H9 (cell line): ENCODE measurements at regions not wholly inside any gene's neighbourhood (a gene's known extent, or its start where the extent isn't known, plus 50 kb on each side); places are given as distances from the start of the nearest gene placed in this dataset.
"Not testable (repeated sequence)": the region's sequence is repeated elsewhere in the genome, so short reads cannot be mapped to it uniquely, and the experiment has no call there.

ENCODE experiments used
- DNase-seq: peaks from one replicate; pipeline ENCODE4 v3.0.0-alpha.2; 2017
- H2AFZ ChIP-seq: one replicate; pipeline ENCODE4 v1.6.1; 2013; ENCODE audit warnings: mild to moderate bottlenecking, low read length, control low read depth, moderate library complexity
- H2AK5ac ChIP-seq: 2 replicates; pipeline ENCODE4 v1.6.1; 2013; ENCODE audit warnings: low read length, control low read depth, mixed read lengths; ENCODE audit not compliant: insufficient read length
- H2BK120ac ChIP-seq: one replicate; pipeline ENCODE4 v1.6.1; 2013; ENCODE audit warnings: low read depth, mild to moderate bottlenecking, low read length, control low read depth, inconsistent platforms; ENCODE audit not compliant: poor library complexity, severe bottlenecking
- H2BK12ac ChIP-seq: 2 replicates; pipeline ENCODE4 v1.6.1; 2013; ENCODE audit warnings: low read length, control low read depth, mixed read lengths, low read depth; ENCODE audit not compliant: insufficient read length
- H2BK15ac ChIP-seq: 2 replicates; pipeline ENCODE4 v1.6.1; 2013; ENCODE audit warnings: low read depth, low read length, control low read depth
- H2BK20ac ChIP-seq: one replicate; pipeline ENCODE4 v1.6.1; 2013; ENCODE audit warnings: low read depth, mild to moderate bottlenecking, low read length, control low read depth, inconsistent platforms; ENCODE audit not compliant: poor library complexity, severe bottlenecking
- H2BK5ac ChIP-seq: 2 replicates; pipeline ENCODE4 v1.6.1; 2013; ENCODE audit warnings: low read length, control low read depth, mixed read lengths; ENCODE audit not compliant: insufficient read length
- H3K14ac ChIP-seq: 2 replicates; pipeline ENCODE4 v1.6.1; 2013; ENCODE audit warnings: low read length, control low read depth; ENCODE audit not compliant: insufficient read depth
- H3K18ac ChIP-seq: 2 replicates; pipeline ENCODE4 v1.6.1; 2013; ENCODE audit warnings: low read depth, mild to moderate bottlenecking, mixed read lengths, low read length, control low read depth; ENCODE audit not compliant: insufficient read length
- H3K23ac ChIP-seq: 2 replicates; pipeline ENCODE4 v1.6.1; 2013; ENCODE audit warnings: low read length, control low read depth, mixed read lengths, low read depth; ENCODE audit not compliant: insufficient read length
- H3K23me2 ChIP-seq: 2 replicates; pipeline ENCODE4 v1.6.1; 2013; ENCODE audit warnings: low read depth, mild to moderate bottlenecking, mixed read lengths, low read length, control low read depth; ENCODE audit not compliant: insufficient read length, poor library complexity, severe bottlenecking
- H3K27ac ChIP-seq: 2 replicates; pipeline ENCODE4 v1.5.1; 2013; ENCODE audit warnings: low read length, control low read depth, mixed read lengths, low read depth; ENCODE audit not compliant: insufficient read length
- H3K27me3 ChIP-seq: 2 replicates; pipeline ENCODE4 v1.6.1; 2013; ENCODE audit warnings: low read length, control low read depth, inconsistent platforms; ENCODE audit not compliant: insufficient read depth
- H3K4ac ChIP-seq: 2 replicates; pipeline ENCODE4 v1.6.1; 2013; ENCODE audit warnings: low read depth, mild to moderate bottlenecking, control low read depth, inconsistent platforms, low read length, moderate library complexity
- H3K4me1 ChIP-seq: 2 replicates; pipeline ENCODE4 v1.6.1; 2013; ENCODE audit warnings: low read length, control low read depth, inconsistent platforms; ENCODE audit not compliant: insufficient read depth
- H3K4me2 ChIP-seq: 2 replicates; pipeline ENCODE4 v1.6.1; 2013; ENCODE audit warnings: low read length, control low read depth, mixed read lengths; ENCODE audit not compliant: insufficient read length, insufficient read depth
- H3K56ac ChIP-seq: 2 replicates; pipeline ENCODE4 v1.6.1; 2013; ENCODE audit warnings: low read depth, mild to moderate bottlenecking, mixed read lengths, low read length, control low read depth; ENCODE audit not compliant: insufficient read length
- H3K79me1 ChIP-seq: 2 replicates; pipeline ENCODE4 v1.6.1; 2013; ENCODE audit warnings: low read depth, mild to moderate bottlenecking, moderate library complexity, low read length, control low read depth, inconsistent platforms; ENCODE audit not compliant: insufficient read depth, poor library complexity, severe bottlenecking
- H3K79me2 ChIP-seq: 2 replicates; pipeline ENCODE4 v1.6.1; 2013; ENCODE audit warnings: low read length, control low read depth, inconsistent platforms; ENCODE audit not compliant: insufficient read depth
- H3K9ac ChIP-seq: 2 replicates; pipeline ENCODE4 v1.6.1; 2013; ENCODE audit warnings: low read length, control low read depth, mixed read lengths; ENCODE audit not compliant: insufficient read length; ENCODE audit errors: extremely low read depth
- H3K9me3 ChIP-seq: one replicate; pipeline ENCODE4 v1.6.1; 2013; ENCODE audit warnings: low read depth, low read length, inconsistent platforms; ENCODE audit not compliant: control insufficient read depth
- H3T11ph ChIP-seq: one replicate; pipeline ENCODE4 v1.6.1; 2013; ENCODE audit warnings: mild to moderate bottlenecking, low read length, control low read depth, inconsistent platforms
- H4K20me1 ChIP-seq: one replicate; pipeline ENCODE4 v1.6.1; 2013; ENCODE audit not compliant: control insufficient read depth, insufficient read length, insufficient read depth
- H4K5ac ChIP-seq: 2 replicates; pipeline ENCODE4 v1.6.1; 2013; ENCODE audit warnings: low read depth, mild to moderate bottlenecking, mixed read lengths, low read length, control low read depth; ENCODE audit not compliant: insufficient read length
- H4K8ac ChIP-seq: replicated peaks from 2 replicates; pipeline ENCODE4 v1.6.1; 2013; ENCODE audit warnings: low read length, control low read depth, mixed read lengths, low read depth; ENCODE audit not compliant: insufficient read length
- H4K91ac ChIP-seq: 2 replicates; pipeline ENCODE4 v1.6.1; 2013; ENCODE audit warnings: low read depth, mild to moderate bottlenecking, moderate library complexity, mixed read lengths, low read length, control low read depth; ENCODE audit not compliant: insufficient read length
- H3K27ac Mint-ChIP-seq, 3 experiments: 2 replicates in 2 of 3; 3 replicates in 1 of 3; pipeline ENCODE4 v1.8.0; 2020 to 2021; ENCODE audit warnings: mixed read lengths in 3 of 3, mild to moderate bottlenecking in 1 of 3, moderate library complexity in 1 of 3
- H3K27me3 Mint-ChIP-seq: 2 replicates; pipeline ENCODE4 v1.8.0; 2021; ENCODE audit warnings: low read depth, mild to moderate bottlenecking, moderate library complexity, mixed read lengths
- H3K36me3 Mint-ChIP-seq, 3 experiments: 2 replicates in 2 of 3; 3 replicates in 1 of 3; pipeline ENCODE4 v1.8.0; 2020 to 2021; ENCODE audit warnings: low read depth in 3 of 3, mixed read lengths in 3 of 3; ENCODE audit not compliant: insufficient read depth in 1 of 3
- H3K4me1 Mint-ChIP-seq, 2 experiments: 2 replicates each; pipeline ENCODE4 v1.8.0; 2020; ENCODE audit warnings: mixed read lengths in 2 of 2
- H3K4me3 Mint-ChIP-seq, 2 experiments: 2 replicates in 1 of 2; 3 replicates in 1 of 2; pipeline ENCODE4 v1.8.0; 2020 to 2021; ENCODE audit warnings: mild to moderate bottlenecking in 2 of 2, mixed read lengths in 2 of 2, moderate library complexity in 1 of 2
- H3K9me3 Mint-ChIP-seq, 2 experiments: 2 replicates in 1 of 2; 3 replicates in 1 of 2; pipeline ENCODE4 v1.8.0; 2020; ENCODE audit warnings: mild to moderate bottlenecking in 2 of 2, mixed read lengths in 2 of 2, moderate library complexity in 1 of 2
- CTCF ChIP-seq: fragments of 200-600 bp; sonication (generic); conservative IDR thresholded peaks from 3 replicates; pipeline ENCODE4 v1.8.0; 2021; ENCODE audit warnings: antibody characterized with exemption, mild to moderate bottlenecking
- WGBS: extraction: QIAGEN DNeasy Blood & Tissue Kit; methylation state at CpG from one replicate; pipeline ENCODE4 v1.1.7; 2013; ENCODE audit warnings: missing lambda C conversion rate, low lambda C conversion rate, mixed read lengths; ENCODE audit not compliant: insufficient read length; ENCODE audit errors: extremely low coverage; 5-methylcytosine and 5-hydroxymethylcytosine counted together

GRCh38 chr7:115558161-115558560 is 472.4 kb downstream of the TFEC start:
- no peaks in the 10 kb centered on the region for H3K79me2 ChIP-seq
- no peak overlapping the region for H3K56ac ChIP-seq
- no peak overlapping the region for H3K18ac ChIP-seq
- H3K27me3 ChIP-seq: no peaks in the 10 kb centered on the region
- H3K27ac ChIP-seq: no peak overlapping the region
- no peak overlapping the region for H3K4ac ChIP-seq
- H2BK20ac ChIP-seq: no peak overlapping the region
- no peaks in the 10 kb centered on the region for H4K20me1 ChIP-seq
- DNase-seq: no peak
- no peak for TF ChIP-seq CTCF
- H3K4me1 Mint-ChIP-seq: no peaks in the 10 kb centered on the region
- no peak overlapping the region for H3K23ac ChIP-seq
- no peak overlapping the region for H4K91ac ChIP-seq
- H3K23me2 ChIP-seq: no peaks in the 10 kb centered on the region
- H3K27me3 Mint-ChIP-seq: no peaks in the 10 kb centered on the region
- H3K4me3 Mint-ChIP-seq: no peak overlapping the region
- H2BK15ac ChIP-seq: no peak overlapping the region
- H3K27ac Mint-ChIP-seq: no peak overlapping the region
- H2BK12ac ChIP-seq: no peak overlapping the region
- no peaks in the 10 kb centered on the region for H3K9me3 ChIP-seq
- H3K36me3 Mint-ChIP-seq: no peaks in the 10 kb centered on the region
- no peak overlapping the region for H3T11ph ChIP-seq
- H4K5ac ChIP-seq: no peak overlapping the region
- H3K9ac ChIP-seq: no peak overlapping the region
- H2BK120ac ChIP-seq: no peak overlapping the region
- no peak overlapping the region for H3K14ac ChIP-seq
- WGBS: no CpG with 5 or more reads among the region's 1 CpG
- no peak overlapping the region for H3K4me2 ChIP-seq
- peaks cover 0 to 3% of the 10 kb centered on the region in 2 experiments; a peak in 1 of 5 replicates for H3K9me3 Mint-ChIP-seq
- no peaks in the 10 kb centered on the region for H3K4me1 ChIP-seq
- no peak overlapping the region for H2AFZ ChIP-seq
- H4K8ac ChIP-seq: no peak overlapping the region
- H2BK5ac ChIP-seq: no peak overlapping the region
- H2AK5ac ChIP-seq: no peak overlapping the region
- no peaks in the 10 kb centered on the region for H3K79me1 ChIP-seq

GRCh38 chr7:115557296-115557695 is 473.3 kb downstream of the TFEC start:
- H2AFZ ChIP-seq, DNase-seq, H4K8ac ChIP-seq, H2BK5ac ChIP-seq, H4K91ac ChIP-seq, H2BK20ac ChIP-seq, H2AK5ac ChIP-seq, H3K27me3 ChIP-seq, H3K4ac ChIP-seq, H3K27me3 Mint-ChIP-seq, H3K27ac ChIP-seq, H2BK15ac ChIP-seq, H3K4me2 ChIP-seq, H4K20me1 ChIP-seq, H3K14ac ChIP-seq, H2BK12ac ChIP-seq, H3K56ac ChIP-seq, H3K23ac ChIP-seq, H3K79me1 ChIP-seq, H3K4me1 ChIP-seq, H3K79me2 ChIP-seq, H3K9ac ChIP-seq, H3K36me3 Mint-ChIP-seq, H3K4me1 Mint-ChIP-seq, H3K23me2 ChIP-seq, H2BK120ac ChIP-seq, H3K18ac ChIP-seq, H3K9me3 ChIP-seq, H4K5ac ChIP-seq, H3T11ph ChIP-seq, H3K4me3 Mint-ChIP-seq, H3K27ac Mint-ChIP-seq, H3K9me3 Mint-ChIP-seq: not testable (repeated sequence)
- no CpG with 5 or more reads among the region's 2 CpGs for WGBS
